ENCODE measurements at regions not wholly inside any gene's neighbourhood (a gene's known extent, or its start where the extent isn't known, plus 50 kb on each side); places are given as distances from the start of the nearest gene placed in this dataset.

DNA sequence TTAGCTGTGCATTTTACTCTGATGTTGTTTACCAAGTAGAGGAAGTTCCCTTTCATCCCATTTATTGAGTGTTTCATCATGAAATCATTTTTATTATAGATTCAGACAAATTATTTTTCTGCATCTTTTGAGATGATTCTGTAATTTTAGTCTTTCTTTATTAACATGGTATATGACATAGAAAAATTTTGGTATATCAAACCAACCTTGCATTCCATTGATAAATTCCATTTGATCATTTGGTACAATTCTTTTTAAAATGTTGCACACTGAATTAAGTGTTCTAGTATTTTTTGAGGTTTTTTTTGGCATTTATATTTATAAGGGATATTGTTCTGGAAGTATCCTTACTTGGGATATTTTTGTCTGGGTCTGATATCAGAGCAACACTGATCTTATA is 308.4 kb downstream of the DLEU7 start:
- Histone ChIP-seq H3K9me3 (ENCODE audit: low read depth) (no peaks in the 10 kb centered on the region), H3K27me3 (replicated peaks; ENCODE audit: insufficient read depth) (no peaks in the 10 kb centered on the region), H3K9me2 (ENCODE audit: insufficient read depth) (no peaks in the 10 kb centered on the region), H2AFZ (no peak overlapping the region), H3K4me1 (ENCODE audit: insufficient read depth) (peaks cover 24% of the 10 kb centered on the region), H3K9ac (no peak overlapping the region), H3K36me3 (ENCODE audit: low read depth) (no peaks in the 10 kb centered on the region), H3K4me3 (no peak overlapping the region), H4K20me1 (ENCODE audit: insufficient read depth) (no peaks in the 10 kb centered on the region), H3F3A (ENCODE audit: insufficient read depth) (peaks cover 30% of the 10 kb centered on the region), H3K27ac (no peak overlapping the region), H3K4me2 (ENCODE audit: unreplicated experiment) (no peak overlapping the region), H3K79me2 (ENCODE audit: insufficient read depth) (no peaks in the 10 kb centered on the region)
- TF ChIP-seq EZH2phosphoT487 (IDR thresholded peaks at IDR 0.05; ENCODE audit: insufficient read depth, low read depth) (no peak), EZH2 (IDR thresholded peaks at IDR 0.05; ENCODE audit: insufficient read depth, poor library complexity, severe bottlenecking) (no peak)
- in situ Hi-C loops (cut with MboI) = loop anchor here (10.0 to 25.0 kb wide), 4 partner anchors 260 to 548 kb away; partner anchors contain the start of gene TRIM13
- DNase-seq = no peak

- no peaks in the 10 kb centered on the region for H4K20me1 ChIP-seq (ENCODE audit: insufficient read depth)
- peaks cover 11% of the 10 kb centered on the region for H3K4me1 ChIP-seq (ENCODE audit: insufficient read depth)
- in situ Hi-C loops (cut with MboI) = loop anchor here (10.0 to 25.0 kb wide), 4 partner anchors 258 to 550 kb away; partner anchors contain the start of gene TRIM13
- peak overlapping the region; percentile 44 for H3K27ac ChIP-seq
- H3K4me2 ChIP-seq (ENCODE audit: unreplicated experiment) = no peak overlapping the region
- peaks cover 24% of the 10 kb centered on the region for H3F3A ChIP-seq (ENCODE audit: insufficient read depth)
- H3K36me3 ChIP-seq (ENCODE audit: low read depth) = no peaks in the 10 kb centered on the region
- H3K27me3 ChIP-seq (replicated peaks; ENCODE audit: insufficient read depth) = no peaks in the 10 kb centered on the region
- no peaks in the 10 kb centered on the region for H3K9me3 ChIP-seq (ENCODE audit: low read depth)
- no peak overlapping the region for H3K4me3 ChIP-seq
- H3K9ac ChIP-seq = no peak overlapping the region
- TF ChIP-seq EZH2 (IDR thresholded peaks at IDR 0.05; ENCODE audit: insufficient read depth, poor library complexity, severe bottlenecking) (no peak), EZH2phosphoT487 (IDR thresholded peaks at IDR 0.05; ENCODE audit: insufficient read depth, low read depth) (no peak)
- no peaks in the 10 kb centered on the region for H3K9me2 ChIP-seq (ENCODE audit: insufficient read depth)
- no peak for DNase-seq
- WGBS, 2 experiments (ENCODE audit: low coverage in 1 of 2, low lambda C conversion rate in 2 of 2, missing lambda C conversion rate in 2 of 2) = 100% methylated on average over 1 of the region's 1 CpG
- H3K79me2 ChIP-seq (ENCODE audit: insufficient read depth) = no peaks in the 10 kb centered on the region
- no peak overlapping the region for H2AFZ ChIP-seq
Measured at GRCh38 chr13:50537029-50537428, 306.5 kb downstream of the DLEU7 start.

GRCh38 chr13:50539791-50540530 is 303.5 kb downstream of the DLEU7 start:
- Histone ChIP-seq H3K27ac (no peak overlapping the region), H3K4me2 (ENCODE audit: unreplicated experiment) (no peak overlapping the region), H3K27me3 (replicated peaks; ENCODE audit: insufficient read depth) (no peaks in the 10 kb centered on the region), H2AFZ (no peak overlapping the region), H3K4me1 (ENCODE audit: insufficient read depth) (peaks cover 26% of the 10 kb centered on the region), H3K36me3 (ENCODE audit: low read depth) (no peaks in the 10 kb centered on the region), H3K9ac (no peak overlapping the region), H3K9me3 (ENCODE audit: low read depth) (no peaks in the 10 kb centered on the region), H4K20me1 (ENCODE audit: insufficient read depth) (no peaks in the 10 kb centered on the region), H3K4me3 (no peak overlapping the region), H3K9me2 (ENCODE audit: insufficient read depth) (no peaks in the 10 kb centered on the region), H3K79me2 (ENCODE audit: insufficient read depth) (no peaks in the 10 kb centered on the region), H3F3A (ENCODE audit: insufficient read depth) (peaks cover 30% of the 10 kb centered on the region)
- DNase-seq = no peak
- TF ChIP-seq EZH2 (IDR thresholded peaks at IDR 0.05; ENCODE audit: insufficient read depth, poor library complexity, severe bottlenecking) (no peak), EZH2phosphoT487 (IDR thresholded peaks at IDR 0.05; ENCODE audit: insufficient read depth, low read depth) (no peak)
- in situ Hi-C loops (cut with MboI) = loop anchor here (10.0 to 25.0 kb wide), 4 partner anchors 255 to 553 kb away; partner anchors contain the start of gene TRIM13

DNA sequence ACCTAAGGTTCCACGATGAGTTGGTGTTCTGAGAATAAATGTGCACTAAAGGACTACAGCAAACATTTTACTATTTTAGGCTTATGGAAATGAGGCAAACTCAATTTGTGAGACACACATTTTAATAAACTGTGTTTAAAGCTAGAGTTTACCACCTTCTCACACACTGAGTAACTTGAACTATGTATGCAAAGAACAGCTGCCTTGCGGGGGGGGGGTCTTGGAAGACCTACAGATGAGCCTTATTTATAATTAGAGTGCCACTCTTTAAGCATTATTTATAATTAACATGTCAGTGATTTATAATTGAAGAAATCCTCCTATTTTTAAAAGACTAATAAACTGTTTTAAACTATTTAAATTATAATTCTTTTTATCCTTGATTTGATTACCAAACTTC is 300.4 kb downstream of the DLEU7 start:
- H4K20me1 ChIP-seq (ENCODE audit: insufficient read depth) = no peaks in the 10 kb centered on the region
- no peaks in the 10 kb centered on the region for H3K9me2 ChIP-seq (ENCODE audit: insufficient read depth)
- H3K36me3 ChIP-seq (ENCODE audit: low read depth) = no peaks in the 10 kb centered on the region
- H3F3A ChIP-seq (ENCODE audit: insufficient read depth) = peaks cover 6% of the 10 kb centered on the region
- 42 to 44% methylated on average over 2 of the region's 2 CpGs for WGBS, 2 experiments (ENCODE audit: low coverage in 1 of 2, low lambda C conversion rate in 2 of 2, missing lambda C conversion rate in 2 of 2)
- H3K4me1 ChIP-seq (ENCODE audit: insufficient read depth) = peaks cover 15% of the 10 kb centered on the region
- no peaks in the 10 kb centered on the region for H3K79me2 ChIP-seq (ENCODE audit: insufficient read depth)
- H3K4me2 ChIP-seq (ENCODE audit: unreplicated experiment) = peak overlapping the region; percentile 85
- in situ Hi-C loops (cut with MboI) = loop anchor here (25.0 kb wide), 3 partner anchors 456 to 556 kb away; partner anchors contain the start of gene TRIM13
- no peak overlapping the region for H2AFZ ChIP-seq
- H3K9me3 ChIP-seq (ENCODE audit: low read depth) = no peaks in the 10 kb centered on the region
- no peak overlapping the region for H3K4me3 ChIP-seq
- no peak overlapping the region for H3K27ac ChIP-seq
- DNase-seq = no peak
- no peaks in the 10 kb centered on the region for H3K27me3 ChIP-seq (replicated peaks; ENCODE audit: insufficient read depth)
- H3K9ac ChIP-seq = peak overlapping the region; percentile 36; the same call in 1 of the 2 replicates
- TF ChIP-seq EZH2 (IDR thresholded peaks at IDR 0.05; ENCODE audit: insufficient read depth, poor library complexity, severe bottlenecking) (no peak), EZH2phosphoT487 (IDR thresholded peaks at IDR 0.05; ENCODE audit: insufficient read depth, low read depth) (no peak)

Data from GM23248 (cell line).